Right ventricle myocardium inferior (tissue), 1 donor: ENCODE measurements at regions not wholly inside any gene's neighbourhood (a gene's known extent, or its start where the extent isn't known, plus 50 kb on each side); places are given as distances from the start of the nearest gene placed in this dataset.
A peak's percentile ranks its signal among the peaks of the same experiment; 100 is the strongest.

Source experiments
- ATAC-seq: fragments of 200-7000 bp; cut with Tn5 transposase; one replicate; pipeline ENCODE4 v1.9.1; 2020; ENCODE audit warnings: mild to moderate bottlenecking, moderate library complexity
- DNase-seq: peaks from one replicate; pipeline ENCODE4 v3.0.0; 2021; ENCODE audit errors: missing footprints
- intact Hi-C: fragments of 100-400 bp; cut with DNase I; formaldehyde crosslinking; loops from one replicate; pipeline ENCODE4 v1.11.0; 2022
- donor health status: DM: no; HTN: yes; CAD: no; lungs with severe emphysema.

DNA sequence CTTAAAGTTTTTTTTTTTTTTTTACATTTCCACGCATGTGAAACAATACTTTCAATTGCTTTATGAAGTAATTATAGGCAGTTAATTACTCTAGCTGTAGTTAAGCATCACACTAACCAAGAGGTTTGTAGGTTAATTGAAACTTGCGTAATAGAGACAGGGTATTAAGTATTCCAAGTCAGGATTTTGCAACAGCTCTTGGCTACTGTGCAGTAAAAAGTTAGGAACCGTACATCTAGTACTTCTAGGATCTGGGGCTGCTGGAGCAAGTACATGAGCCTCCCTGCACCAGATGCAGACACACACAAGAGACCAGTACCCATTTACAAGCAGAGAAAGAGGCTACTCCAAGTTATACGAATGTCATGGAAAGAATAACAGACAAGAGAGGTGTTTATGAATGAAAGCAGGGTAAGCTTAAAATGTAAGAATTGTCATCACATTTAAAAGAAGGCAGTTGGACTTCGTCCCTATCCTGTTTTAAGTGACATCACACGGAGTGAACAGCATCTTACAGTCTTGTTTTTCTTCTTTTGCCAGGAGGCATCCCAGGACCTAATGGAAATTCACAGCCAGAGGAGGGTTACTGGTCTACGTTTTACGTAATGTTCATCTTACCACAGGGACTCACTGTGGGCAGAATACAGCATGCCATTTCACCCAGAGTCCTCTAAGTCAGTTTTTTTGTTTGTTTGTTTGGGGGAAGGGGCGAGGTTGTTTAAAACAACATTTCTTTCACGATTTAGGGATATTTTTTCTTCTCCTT lies 379.6 kb upstream of the PSMD7 start:
- ATAC-seq (peak; percentile 97), DNase-seq (no peak)
- intact Hi-C loops, result loop anchor here (2.0 kb wide), 1 partner anchor 34 kb away; no protein-coding TSS in a partner anchor

DNA sequence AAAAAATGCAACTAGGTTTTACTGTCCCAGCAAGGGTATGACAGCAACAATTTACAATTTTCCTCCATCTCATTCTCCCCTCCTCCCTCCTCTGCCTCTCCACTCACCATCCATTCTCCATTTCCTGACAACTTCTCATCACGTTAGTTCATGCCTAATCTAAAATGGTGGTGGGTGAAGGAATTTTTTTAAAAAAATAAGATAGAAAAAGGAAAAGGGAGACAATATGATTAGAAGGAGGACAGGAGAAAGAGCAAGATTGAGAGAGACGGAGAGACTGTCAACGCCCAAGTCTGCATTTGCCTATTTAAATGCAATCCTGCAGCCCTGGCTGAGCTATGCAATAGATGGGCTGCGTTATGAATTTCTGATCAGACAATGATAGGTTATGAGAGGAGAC lies 380.7 kb upstream of the PSMD7 start:
- intact Hi-C loops, result loop anchor here (2.0 kb wide), 1 partner anchor 35 kb away; no protein-coding TSS in a partner anchor
- ATAC-seq (no peak), DNase-seq (no peak)

DNA sequence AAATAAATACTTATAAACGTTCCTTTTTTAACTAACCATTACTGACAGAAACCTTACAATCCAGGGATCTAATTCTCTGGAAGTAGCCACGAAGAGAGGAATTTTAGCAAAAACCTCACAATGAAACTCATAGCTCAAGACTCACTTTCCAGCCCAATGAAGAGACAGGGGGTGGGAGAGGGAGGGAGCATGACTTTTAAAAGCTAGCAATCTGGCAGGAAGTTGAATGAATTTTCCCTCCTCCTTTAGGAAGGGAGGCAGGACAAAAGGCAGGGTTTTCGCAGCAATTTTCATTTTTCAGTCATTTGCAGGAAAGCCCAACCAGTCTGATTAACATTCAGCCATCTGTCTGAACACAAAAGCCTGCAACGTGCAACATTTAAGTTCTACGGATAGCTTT lies 381.5 kb upstream of the PSMD7 start:
- DNase-seq, result no peak
- intact Hi-C loops, result no loop called here
- no peak for ATAC-seq

DNA sequence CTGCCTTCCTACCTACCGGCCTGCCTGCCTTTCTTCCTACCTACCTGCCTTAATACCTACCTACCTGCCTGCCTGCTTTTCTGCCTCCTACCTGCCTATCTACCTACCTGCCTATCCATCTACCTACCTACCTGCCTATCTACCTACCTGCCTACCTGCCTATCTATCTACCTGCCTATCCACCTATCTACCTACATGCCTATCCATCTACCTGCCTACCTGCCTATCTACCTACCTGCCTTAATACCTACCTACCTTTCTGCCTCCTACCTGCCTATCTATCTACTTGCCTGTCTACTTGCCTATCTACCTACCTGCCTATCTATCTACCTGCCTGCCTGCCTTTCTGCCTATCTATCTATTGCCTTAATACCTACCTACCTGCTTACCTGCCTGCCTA lies 383.8 kb upstream of the PSMD7 start:
- no peak for ATAC-seq
- DNase-seq, result no peak
- intact Hi-C loops, result no loop called here

DNA sequence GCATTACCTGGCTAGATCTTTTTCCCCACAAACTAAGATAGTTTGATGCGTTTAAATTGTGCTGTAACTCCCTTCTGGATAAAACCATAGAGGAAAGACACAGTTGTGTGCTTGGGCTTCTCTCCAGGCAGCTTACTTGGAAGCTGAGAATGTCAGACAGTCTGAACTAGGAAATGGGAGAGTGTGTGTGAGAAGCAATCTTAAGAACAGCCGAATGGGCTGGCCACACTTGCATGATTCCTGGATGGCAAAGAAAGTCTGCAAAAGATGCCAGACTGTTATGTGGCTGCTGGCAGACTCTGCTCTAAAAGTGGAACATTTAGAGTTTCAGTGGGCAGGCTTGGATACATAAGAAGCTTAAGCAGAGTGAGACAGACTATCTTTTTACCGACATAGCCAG lies 384.3 kb upstream of the PSMD7 start:
- DNase-seq (no peak), ATAC-seq (no peak)
- intact Hi-C loops, result no loop called here

DNA sequence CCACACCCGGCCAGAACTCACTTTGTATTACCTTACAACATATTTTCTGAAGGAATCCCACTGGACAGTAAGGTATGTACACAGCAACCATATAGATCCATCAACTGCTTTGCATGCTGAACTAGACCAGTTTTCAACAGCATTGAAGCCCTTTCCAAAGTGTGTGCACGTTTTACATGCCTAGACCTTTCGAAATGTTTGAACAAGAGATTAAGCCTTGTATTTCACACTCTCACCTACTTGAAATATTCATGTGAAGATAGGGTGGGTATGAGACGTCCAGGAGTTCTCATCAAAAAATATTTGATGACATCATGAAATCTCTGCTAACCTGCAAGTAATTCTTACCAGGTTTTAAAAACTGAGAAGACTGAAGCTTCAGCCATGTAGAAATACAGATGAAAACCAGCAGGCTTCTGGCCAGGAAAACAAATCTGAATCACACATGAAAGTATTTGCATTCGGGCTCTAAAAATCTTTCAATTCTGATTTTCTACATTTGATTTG lies 387.0 kb upstream of the PSMD7 start:
- ATAC-seq, result no peak
- intact Hi-C loops, result no loop called here
- DNase-seq, result no peak

DNA sequence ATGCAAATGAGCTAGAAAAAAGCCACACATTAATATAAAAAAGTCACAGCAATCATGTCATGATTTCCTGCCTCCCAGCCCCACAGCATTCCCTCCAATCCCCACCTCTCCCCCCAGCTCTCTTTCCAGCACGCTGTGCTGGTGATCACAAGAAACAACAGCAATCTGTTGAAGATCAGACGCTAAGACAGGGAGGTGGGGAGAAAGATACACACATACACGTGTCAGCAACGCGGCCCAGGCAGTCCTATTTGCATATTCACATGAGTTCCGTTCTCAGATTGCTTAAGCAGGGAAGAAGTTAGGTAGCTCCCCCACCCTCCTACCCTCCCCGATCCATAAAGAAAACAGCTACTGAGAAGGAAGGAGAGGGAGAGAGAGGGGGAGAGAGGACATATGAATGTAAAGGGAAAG lies 405.5 kb upstream of the PSMD7 start:
- intact Hi-C loops, result no loop called here
- DNase-seq (no peak), ATAC-seq (no peak)

DNA sequence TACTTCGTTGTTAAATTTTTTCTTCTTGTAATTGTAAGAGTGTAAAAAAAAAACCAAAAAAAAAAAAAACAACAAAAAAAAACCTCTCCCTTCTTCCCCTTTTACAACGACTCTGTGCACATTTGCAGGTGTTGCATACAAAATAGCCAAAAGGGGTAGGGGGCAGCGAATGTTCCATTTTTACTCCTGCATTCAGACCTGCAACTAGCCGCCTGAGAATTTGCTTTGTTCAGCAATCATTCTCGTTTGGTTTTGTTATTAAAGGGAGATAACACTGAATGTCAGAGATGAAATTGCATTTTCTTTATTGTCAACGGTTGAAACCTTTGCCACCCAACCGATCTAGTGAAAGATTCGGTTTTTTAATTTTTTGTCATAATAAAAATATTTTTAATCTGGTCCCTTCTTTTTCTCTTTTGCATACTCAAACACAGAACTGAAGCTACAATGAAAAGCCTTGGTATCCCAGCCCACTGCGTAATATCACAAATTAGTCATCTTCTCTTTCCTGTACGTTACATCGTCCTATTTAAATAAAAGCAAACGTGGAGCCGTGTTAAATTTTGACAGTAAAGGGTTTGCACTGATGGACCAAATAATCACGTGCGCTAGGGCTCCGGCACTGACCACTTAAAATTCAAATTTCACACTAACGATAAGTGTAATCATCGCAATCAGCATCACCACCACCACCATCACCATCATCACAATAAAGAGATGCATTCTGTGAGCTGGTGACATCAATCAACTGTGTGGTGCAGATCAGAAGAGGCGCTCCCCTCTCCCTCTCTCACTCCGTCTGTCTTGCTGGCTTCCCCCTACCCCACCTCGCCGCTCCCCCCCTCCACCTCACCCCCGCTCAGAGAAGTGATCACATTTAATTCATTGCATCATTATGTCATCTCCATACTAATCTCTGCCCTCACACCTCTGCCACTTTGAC lies 406.2 kb upstream of the PSMD7 start:
- intact Hi-C loops, result no loop called here
- ATAC-seq (no peak), DNase-seq (no peak)

DNA sequence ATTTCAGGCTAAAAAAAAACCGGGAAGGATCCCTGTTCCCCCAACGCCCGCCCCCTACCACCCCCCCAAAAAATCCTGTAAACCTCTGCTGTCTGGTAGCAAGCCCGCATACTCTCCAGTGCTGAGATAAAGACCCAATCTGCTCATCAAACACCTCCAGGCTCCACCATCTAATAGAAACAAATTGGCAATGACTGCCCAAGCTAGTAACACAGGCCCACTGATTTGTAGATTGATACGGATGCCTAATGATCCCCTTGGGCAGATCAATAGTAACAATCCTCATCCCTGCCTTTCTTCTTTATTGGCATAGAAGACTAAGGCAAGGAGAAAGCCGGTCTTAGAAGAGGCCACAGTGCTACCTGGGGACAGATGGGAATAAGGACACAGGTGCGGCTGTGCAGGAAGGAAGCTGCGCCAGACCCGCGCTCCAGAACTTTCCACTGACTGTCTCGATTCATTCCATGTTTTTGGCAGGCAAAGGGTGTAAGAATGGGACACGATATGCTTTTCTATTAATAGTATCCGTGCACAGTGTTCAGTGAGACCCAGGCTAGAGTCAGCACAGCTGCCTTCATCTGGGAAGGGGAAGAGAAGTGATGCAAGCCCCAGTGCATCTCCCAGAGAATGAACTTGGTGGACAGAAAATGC lies 407.6 kb upstream of the PSMD7 start:
- intact Hi-C loops, result no loop called here
- DNase-seq, result no peak
- ATAC-seq, result peak; percentile 77

DNA sequence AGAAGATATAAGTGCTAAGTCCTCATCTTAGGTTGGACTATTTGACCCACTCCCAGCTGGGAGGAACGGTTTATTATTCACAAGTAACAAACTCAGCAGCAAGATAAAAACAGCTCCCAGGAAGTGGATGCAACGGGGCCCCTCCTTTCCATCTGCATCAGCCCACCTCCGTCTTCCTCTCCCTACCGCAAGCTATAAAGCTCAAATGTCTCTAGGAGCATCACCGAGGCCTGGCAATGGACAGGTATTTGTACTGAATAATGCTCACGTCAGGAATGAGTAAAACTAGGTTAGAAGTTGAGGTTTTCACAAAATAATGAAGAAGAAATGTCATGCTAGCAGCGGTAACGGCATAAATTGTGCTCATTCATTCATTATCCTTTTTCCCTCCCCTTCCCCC lies 408.7 kb upstream of the PSMD7 start:
- ATAC-seq, result no peak
- no peak for DNase-seq
- intact Hi-C loops, result no loop called here

DNA sequence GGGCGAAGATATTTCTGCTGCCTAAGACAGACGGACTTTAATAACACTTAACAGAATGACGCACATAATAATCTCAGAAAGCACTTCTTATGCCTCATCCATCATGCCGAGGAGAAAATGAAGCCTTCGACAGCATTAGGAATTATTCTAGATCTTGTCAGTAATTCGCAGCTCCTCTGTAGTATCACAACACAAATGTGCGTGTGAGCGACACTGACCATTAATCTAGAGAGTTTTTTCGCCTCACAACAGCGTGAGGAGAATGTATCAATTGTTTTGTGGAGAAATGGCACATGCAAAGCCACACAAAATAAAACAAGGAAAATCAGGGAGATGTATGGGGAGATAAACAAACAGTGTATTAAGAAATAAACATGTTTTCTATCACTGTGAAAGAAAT lies 410.2 kb upstream of the PSMD7 start:
- ATAC-seq (no peak), DNase-seq (no peak)
- intact Hi-C loops, result no loop called here

DNA sequence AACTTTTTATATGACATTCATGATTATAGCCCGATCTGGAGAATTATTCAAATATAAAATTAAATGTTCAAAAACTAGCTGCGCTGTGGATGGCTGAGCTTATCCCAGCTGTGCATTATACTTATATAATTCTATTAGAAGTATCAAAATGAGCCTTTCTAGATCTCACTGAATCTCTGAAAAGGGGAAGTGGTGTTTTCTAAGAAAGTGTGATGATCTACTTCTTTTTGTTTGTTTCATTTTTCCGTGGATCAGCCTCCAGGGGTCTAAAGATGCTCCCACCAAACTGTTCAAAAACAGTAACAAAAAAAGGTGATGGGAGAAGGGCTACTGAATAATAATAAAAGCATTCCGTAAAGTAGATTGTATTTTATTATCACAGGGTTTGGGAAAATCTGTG lies 411.3 kb upstream of the PSMD7 start:
- DNase-seq (no peak), ATAC-seq (no peak)
- intact Hi-C loops, result no loop called here

DNA sequence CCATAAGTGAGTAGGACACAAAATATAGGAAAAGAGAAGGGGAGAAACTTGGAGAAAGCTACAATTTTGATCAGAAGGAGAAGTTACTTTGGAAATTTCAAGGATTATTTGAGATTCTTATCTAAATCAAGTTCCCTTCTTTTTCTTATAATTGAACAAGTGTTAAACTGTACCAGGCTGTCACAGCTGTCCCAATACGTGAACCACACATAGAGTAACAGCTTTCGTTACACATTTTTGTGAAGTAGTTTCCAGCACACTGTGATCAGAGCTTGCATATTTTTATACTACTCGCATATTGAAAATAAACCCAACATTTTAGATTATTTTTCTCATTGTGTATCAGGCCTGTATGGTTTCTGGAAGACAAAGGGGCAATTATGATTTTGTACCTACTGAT lies 412.8 kb upstream of the PSMD7 start:
- no peak for DNase-seq
- no peak for ATAC-seq
- intact Hi-C loops, result no loop called here

DNA sequence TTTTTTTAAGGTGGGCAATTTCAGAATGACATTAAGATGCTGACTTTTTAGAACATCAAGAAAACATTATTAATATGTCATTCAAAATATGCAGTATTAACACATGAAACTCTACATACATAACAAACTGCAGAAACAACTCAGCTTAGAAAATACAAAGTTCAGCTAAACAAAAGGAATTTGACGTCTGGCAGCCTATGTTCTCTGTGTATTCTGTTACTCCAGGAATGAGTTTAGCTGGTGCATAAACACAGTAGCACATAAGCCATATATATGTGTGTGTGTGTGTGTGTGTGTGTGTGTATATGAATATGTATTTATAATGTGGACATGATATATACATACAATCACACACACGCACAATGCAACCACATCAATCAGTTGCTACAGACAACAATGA lies 413.5 kb upstream of the PSMD7 start:
- intact Hi-C loops, result no loop called here
- ATAC-seq (no peak), DNase-seq (no peak)

DNA sequence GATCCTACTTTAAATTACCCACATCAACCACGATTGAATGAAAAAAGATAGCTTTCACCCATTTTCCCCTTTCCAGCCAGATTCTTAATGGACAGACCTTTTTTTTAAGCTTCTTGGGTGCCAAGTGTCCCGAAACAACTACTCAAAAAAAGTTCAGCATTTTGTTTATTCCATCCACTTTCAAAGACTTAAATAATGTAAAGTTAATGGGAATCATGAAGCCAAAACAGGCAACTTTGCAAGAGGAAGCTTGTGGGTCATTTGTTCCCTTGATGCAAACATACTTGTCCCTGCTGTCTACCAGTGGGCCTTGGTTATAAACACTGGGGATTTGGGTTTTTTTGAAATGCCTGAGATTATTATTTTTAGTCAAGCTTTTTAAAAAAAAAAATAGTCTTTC lies 414.0 kb upstream of the PSMD7 start:
- DNase-seq (no peak), ATAC-seq (no peak)
- intact Hi-C loops, result no loop called here

DNA sequence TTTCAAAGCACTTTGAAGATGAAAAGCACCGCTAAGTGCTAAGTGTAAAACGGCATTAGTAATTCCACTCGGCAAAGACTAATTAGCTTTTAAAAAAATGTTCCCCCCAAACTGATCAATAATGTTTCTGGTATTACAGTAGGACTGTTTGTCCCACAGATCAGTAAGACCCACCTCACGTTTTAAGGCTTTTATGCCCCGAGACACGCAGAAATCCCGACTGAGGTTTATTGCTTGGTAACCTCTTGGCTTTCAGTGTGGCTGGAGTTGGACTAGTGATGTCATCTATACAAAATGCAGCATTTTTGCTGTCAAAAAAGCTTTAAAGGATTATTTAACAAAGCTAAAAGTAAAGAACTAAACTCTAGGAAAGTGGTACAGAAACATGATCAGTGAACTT lies 414.6 kb upstream of the PSMD7 start:
- DNase-seq (no peak), ATAC-seq (no peak)
- intact Hi-C loops, result no loop called here

DNA sequence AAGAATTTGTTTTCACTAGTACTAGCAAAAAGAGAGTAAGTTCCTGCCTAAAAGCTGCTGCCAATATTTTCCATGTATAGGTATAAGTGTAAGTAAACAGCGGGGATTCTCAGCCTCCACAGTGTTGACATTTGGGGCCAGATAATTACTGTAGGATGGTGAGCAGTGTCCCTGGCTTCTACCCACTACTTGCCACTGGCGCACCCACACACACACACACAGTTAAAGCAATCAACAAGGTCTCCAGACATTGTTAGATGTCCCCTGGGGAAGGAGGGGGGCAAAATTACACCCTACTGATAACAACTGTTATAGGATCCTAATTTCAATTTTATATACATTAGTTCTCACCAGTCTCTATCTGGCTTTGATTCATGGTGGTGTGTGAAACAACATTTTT lies 417.0 kb upstream of the PSMD7 start:
- ATAC-seq (no peak), DNase-seq (no peak)
- intact Hi-C loops, result loop anchor here (5.0 to 10.0 kb wide), 4 partner anchors 165 to 1752 kb away; no protein-coding TSS in a partner anchor

DNA sequence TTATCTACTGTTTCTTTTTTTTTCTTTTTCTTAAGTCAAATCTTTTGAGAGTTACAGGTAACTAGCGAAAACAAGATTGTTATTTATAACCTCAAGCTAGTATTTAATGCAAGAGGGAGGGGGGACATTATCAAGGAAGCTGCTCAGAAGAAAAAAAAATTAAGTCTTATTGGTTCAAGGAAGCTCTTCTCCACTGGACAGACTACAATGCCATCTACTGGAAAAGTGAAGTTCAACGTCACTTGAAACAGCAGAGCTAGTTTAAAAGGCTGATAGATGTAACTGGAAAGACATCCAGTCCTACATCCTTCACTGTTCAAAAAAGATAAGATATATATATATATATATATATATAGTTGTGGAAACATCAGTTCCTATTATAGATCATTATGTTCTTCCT lies 418.0 kb upstream of the PSMD7 start:
- intact Hi-C loops, result loop anchor here (5.0 to 10.0 kb wide), 4 partner anchors 164 to 1751 kb away; no protein-coding TSS in a partner anchor
- DNase-seq (no peak), ATAC-seq (no peak)

DNA sequence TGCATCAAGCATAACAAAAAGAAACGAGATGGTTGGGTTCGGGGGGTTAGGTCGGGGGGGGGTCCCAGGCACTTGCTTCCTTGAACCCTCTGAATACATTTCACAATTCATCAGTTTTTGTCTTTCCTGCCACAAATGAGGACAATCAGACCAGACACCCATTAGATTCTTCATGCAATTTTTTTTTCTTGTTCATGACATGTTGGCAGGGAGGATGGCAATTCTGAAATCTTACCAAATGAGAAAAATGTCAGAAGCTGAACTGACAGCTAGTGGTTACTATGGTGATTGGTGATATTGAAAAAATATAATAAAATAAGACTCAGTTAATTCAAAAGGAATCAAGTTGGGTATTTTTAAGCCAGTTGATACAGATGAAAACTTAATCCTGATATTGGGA lies 419.5 kb upstream of the PSMD7 start:
- DNase-seq (no peak), ATAC-seq (no peak)
- intact Hi-C loops, result loop anchor here (5.0 to 10.0 kb wide), 4 partner anchors 162 to 1750 kb away; no protein-coding TSS in a partner anchor
